Esophagus squamous epithelium (tissue), 4 donors: ENCODE measurements at regions not wholly inside any gene's neighbourhood (a gene's known extent, or its start where the extent isn't known, plus 50 kb on each side); places are given as distances from the start of the nearest gene placed in this dataset.

Source experiments
- CTCF ChIP-seq, 6 experiments: fragments of 450-650 bp in 4 of 6; fragments of 200-600 bp in 2 of 6; sonication (generic) in 2 of 6; IDR thresholded peaks; one replicate each; pipeline ENCODE4 v1.5.1; 2016 to 2019; ENCODE audit warnings: antibody characterized with exemption in 6 of 6, mild to moderate bottlenecking in 4 of 6, moderate library complexity in 4 of 6
- POLR2A ChIP-seq, 4 donors: fragments of 450-650 bp; IDR thresholded peaks; one replicate each; pipeline ENCODE4 v1.6.1; 2017; ENCODE audit warnings: antibody characterized with exemption in 4 of 4, mild to moderate bottlenecking in 4 of 4, moderate library complexity in 3 of 4

GRCh38 chr10:24080207-24080606 is 128.7 kb upstream of the KIAA1217 start:
- no peak for TF ChIP-seq CTCF (IDR thresholded peaks at IDR 0.05)
- TF ChIP-seq POLR2A (IDR thresholded peaks at IDR 0.05): no peak
